T47D (cell line): ENCODE measurements at regions not wholly inside any gene's neighbourhood (a gene's known extent, or its start where the extent isn't known, plus 50 kb on each side); places are given as distances from the start of the nearest gene placed in this dataset.

Experiments used
- DNase-seq, 2 experiments: peaks; one replicate each; pipeline versions ENCODE4 v3.0.0 to v3.0.0-alpha.2; 2011 to 2012; ENCODE audit warnings: low read depth in 1 of 2, low spot score in 1 of 2
- JUND ChIP-seq: IDR thresholded peaks from 2 replicates; pipeline ENCODE4 v1.6.1; 2012; ENCODE audit warnings: low read depth
- in situ Hi-C: cut with HindIII; loops from 2 replicates; pipeline ENCODE4 v1.10.0; 2016; ENCODE audit warnings: low sequenced_read_pairs, low pct_unique_long_range_greater_than_20kb

GRCh38 chr20:16125816-16126215 is 447.4 kb downstream of the KIF16B start:
- in situ Hi-C loops, result no loop called here
- TF ChIP-seq JUND, result no peak
- DNase-seq, result peak in 1 of 2 experiments; percentile 49

GRCh38 chr20:16124911-16125776 is 448.1 kb downstream of the KIF16B start:
- in situ Hi-C loops, result no loop called here
- peak in 1 of 2 experiments; percentile 16 for DNase-seq
- TF ChIP-seq JUND, result no peak

DNA sequence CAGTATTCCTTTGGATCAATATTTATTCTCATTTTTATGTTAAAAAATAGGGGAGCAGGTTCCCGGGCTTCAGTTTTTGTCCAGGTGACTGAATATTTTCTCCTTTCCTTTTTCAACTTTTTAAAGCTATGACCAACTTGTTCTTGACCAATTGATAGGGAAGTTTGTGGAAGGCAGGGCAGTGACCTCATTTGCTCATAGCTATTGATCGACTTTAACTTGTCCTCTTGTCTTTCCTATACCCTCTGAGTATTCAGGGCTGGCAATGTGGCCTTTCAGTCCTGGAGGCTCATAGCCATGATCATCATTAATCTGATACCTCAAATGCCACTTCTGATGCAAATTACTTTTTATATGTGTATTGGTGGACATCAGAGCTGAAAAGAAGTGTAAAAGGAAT is 448.8 kb downstream of the KIF16B start:
- TF ChIP-seq JUND, result no peak
- in situ Hi-C loops, result no loop called here
- no peak for DNase-seq

DNA sequence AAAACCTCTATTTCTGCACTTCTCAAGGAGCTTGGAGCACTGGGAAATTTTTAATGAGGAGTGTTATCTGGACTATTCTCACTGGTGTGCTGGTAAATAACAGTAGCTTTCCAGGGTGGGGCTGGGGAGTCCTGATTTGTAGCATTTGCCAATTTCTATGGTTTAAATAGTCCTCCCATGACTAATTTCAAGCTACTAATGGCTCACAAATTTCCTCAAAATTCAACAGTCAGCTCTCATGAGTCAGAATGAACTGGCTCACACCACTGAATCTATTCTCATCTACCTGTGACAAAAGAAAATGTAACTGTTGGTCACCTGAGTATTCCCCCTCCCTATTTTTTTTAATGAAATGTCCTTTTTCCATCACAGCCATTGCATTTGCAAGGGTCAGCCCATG is 449.6 kb downstream of the KIF16B start:
- TF ChIP-seq JUND, result no peak
- in situ Hi-C loops, result no loop called here
- no peak for DNase-seq

DNA sequence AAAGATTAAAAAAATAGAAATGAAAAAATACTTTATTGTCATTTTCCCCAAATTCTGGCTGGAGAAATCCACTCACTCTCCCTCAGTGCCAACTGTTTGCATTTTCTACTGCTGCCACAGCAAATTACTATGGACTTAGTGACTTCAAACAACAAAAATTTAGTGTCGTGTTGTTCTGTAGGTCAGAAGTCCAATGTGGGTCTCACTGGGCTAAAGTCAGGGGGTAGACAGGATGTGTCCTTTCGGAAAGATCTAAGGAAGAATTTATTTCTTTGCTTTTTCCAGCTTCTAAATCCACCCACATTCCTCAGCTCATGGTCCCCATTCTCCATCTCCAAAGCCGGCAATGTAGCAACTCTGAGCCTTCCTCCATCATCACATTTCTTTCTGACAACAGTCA is 453.3 kb downstream of the KIF16B start:
- no peak for DNase-seq
- no peak for TF ChIP-seq JUND
- in situ Hi-C loops, result no loop called here

DNA sequence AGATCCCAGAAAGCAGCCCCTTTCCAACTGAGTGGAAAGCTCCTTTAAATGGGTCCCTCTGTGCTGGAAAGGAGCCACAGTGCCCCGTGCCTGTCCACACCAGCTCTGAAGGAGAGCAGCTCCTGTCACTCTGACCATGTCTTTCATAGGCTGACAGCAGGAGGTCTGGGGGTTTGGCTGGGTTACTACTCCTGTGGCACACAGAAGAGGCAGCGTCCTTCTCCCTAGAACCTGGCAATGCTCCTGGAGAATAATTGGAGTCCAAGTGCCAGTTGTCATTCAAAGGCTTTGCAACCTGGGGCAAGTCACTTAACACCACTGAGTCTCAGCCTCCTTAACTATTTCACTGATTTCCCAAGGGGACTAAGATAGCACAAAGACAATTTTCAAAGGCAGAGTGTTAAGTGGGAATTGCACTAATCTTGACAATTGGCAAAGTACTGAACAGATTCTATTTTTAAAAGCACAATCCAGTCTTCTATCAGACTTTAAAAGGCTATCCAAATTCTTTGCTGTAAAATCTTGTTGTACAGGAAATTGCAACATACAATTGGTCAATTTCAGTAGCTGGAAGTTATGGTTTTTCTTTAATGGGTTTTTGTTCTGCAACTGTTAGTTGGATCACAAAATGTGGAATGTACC is 457.2 kb downstream of the KIF16B start:
- in situ Hi-C loops, result no loop called here
- no peak for TF ChIP-seq JUND

GRCh38 chr20:16113736-16114135 is 459.5 kb downstream of the KIF16B start:
- no peak for DNase-seq
- TF ChIP-seq JUND, result no peak
- in situ Hi-C loops, result no loop called here

More for the DNA sequence above, 457.2 kb downstream of the KIF16B start:
- no peak for DNase-seq

GRCh38 chr20:16111852-16112412 is 461.3 kb downstream of the KIF16B start:
- in situ Hi-C loops, result no loop called here
- no peak for DNase-seq
- no peak for TF ChIP-seq JUND

DNA sequence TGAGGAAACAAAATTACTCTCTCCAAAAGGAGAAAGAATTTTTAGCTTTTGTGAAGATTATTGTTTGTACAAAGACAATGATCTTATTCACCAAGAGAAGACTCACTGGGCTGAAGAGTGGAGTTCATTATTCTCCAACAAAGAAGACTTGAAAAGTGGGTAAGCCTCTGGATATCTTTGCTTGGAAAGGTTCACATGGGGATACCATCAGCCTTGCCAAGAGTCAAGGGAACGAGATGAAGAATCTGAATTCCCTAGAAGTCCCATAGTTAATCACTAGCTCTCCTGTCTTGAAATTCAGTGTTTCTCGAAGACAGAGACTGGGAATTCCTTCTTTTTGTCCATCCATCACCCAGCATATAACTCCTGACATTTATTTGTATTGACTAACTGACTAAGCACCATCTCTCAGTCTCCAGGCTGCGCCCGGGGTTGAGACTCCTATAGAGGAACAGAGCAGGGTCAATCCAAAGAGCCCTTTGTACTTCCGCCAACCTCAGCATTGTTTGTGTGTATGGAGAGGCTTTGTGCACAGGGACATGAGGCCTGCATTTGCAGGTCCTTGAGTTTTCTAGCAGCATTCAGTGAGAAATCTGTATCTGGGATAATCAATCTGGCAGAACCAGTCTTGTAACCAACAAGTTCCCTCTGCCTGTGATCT is 461.9 kb downstream of the KIF16B start:
- DNase-seq, result no peak
- in situ Hi-C loops, result no loop called here
- TF ChIP-seq JUND, result no peak

- in situ Hi-C loops, result no loop called here
- DNase-seq, result no peak
- no peak for TF ChIP-seq JUND
Measured at GRCh38 chr20:16107172-16107870, 465.9 kb downstream of the KIF16B start.

DNA sequence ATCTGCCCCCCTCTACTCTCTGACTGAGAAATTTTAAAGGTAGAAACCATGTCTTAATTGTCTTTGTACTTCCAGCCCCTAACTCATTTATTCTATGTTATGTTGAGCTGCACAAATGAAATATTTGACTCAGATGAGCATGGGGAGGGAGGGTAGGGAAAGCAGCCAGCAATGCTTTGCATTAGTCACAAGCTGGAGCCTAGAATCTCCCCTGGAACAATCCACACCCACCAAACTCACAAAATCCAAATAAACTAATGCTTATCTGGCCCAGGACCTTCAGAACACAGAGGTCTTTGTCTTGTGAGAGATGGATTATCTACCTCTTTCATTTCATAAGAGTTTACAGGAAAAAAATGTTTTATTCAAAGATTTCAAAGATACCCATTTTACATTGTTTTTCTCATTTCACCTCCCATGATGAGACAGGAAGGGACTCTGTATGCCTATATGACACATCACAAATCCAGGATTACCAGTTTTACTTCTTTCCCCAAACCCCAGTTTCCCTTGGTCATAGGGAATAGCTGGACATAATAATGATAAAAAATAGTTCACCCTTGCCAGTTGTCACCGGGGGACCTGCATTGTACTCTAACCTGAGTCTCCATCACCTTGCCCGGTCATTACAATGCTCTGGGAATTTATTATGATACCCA is 466.9 kb downstream of the KIF16B start:
- DNase-seq, result no peak
- no peak for TF ChIP-seq JUND
- in situ Hi-C loops, result no loop called here

GRCh38 chr20:16104783-16105182 is 468.5 kb downstream of the KIF16B start:
- TF ChIP-seq JUND, result no peak
- in situ Hi-C loops, result no loop called here
- DNase-seq, result no peak
